ENCODE measurements at regions not wholly inside any gene's neighbourhood (a gene's known extent, or its start where the extent isn't known, plus 50 kb on each side); places are given as distances from the start of the nearest gene placed in this dataset.

- H3K79me2 ChIP-seq: no peaks in the 10 kb centered on the region
- H2AFZ ChIP-seq: no peak overlapping the region
- H3K9ac ChIP-seq: no peak overlapping the region
- no peak overlapping the region for H3K27ac ChIP-seq
- H3K4me3 ChIP-seq (ENCODE audit: low read depth, low read length): no peak overlapping the region
- no peaks in the 10 kb centered on the region for H3K36me3 ChIP-seq (ENCODE audit: control insufficient read depth, insufficient read depth, low read length)
- no peak for TF ChIP-seq CTCF (IDR thresholded peaks at IDR 0.05)
- H3K4me1 ChIP-seq: no peaks in the 10 kb centered on the region
- H3K27me3 ChIP-seq (ENCODE audit: control insufficient read depth, insufficient read depth, low read length): no peaks in the 10 kb centered on the region
- H3K4me2 ChIP-seq (ENCODE audit: low read length): no peak overlapping the region
- no peaks in the 10 kb centered on the region for H3K9me3 ChIP-seq (ENCODE audit: control insufficient read depth, low read length)
These were observed 103.4 kb upstream of the MYCN start for GRCh38 chr2:15836689-15837610.

- Histone ChIP-seq H3K4me2 (ENCODE audit: low read length) (no peak overlapping the region), H3K9me3 (ENCODE audit: control insufficient read depth, low read length) (no peaks in the 10 kb centered on the region), H3K27me3 (ENCODE audit: control insufficient read depth, insufficient read depth, low read length) (no peaks in the 10 kb centered on the region), H3K4me3 (ENCODE audit: low read depth, low read length) (no peak overlapping the region), H3K27ac (no peak overlapping the region), H3K36me3 (ENCODE audit: control insufficient read depth, insufficient read depth, low read length) (no peaks in the 10 kb centered on the region), H3K79me2 (no peaks in the 10 kb centered on the region), H3K9ac (no peak overlapping the region), H3K4me1 (no peaks in the 10 kb centered on the region), H2AFZ (no peak overlapping the region)
- no peak for TF ChIP-seq CTCF (IDR thresholded peaks at IDR 0.05)
These were observed 101.8 kb upstream of the MYCN start for GRCh38 chr2:15838481-15839090.

GRCh38 chr2:15839426-15840124 lies 100.8 kb upstream of the MYCN start:
- Histone ChIP-seq H3K27ac (no peak overlapping the region), H3K79me2 (no peaks in the 10 kb centered on the region), H3K9me3 (ENCODE audit: control insufficient read depth, low read length) (no peaks in the 10 kb centered on the region), H3K9ac (no peak overlapping the region), H3K4me1 (no peaks in the 10 kb centered on the region), H3K4me3 (ENCODE audit: low read depth, low read length) (no peak overlapping the region), H3K36me3 (ENCODE audit: control insufficient read depth, insufficient read depth, low read length) (no peaks in the 10 kb centered on the region), H3K27me3 (ENCODE audit: control insufficient read depth, insufficient read depth, low read length) (no peaks in the 10 kb centered on the region), H2AFZ (no peak overlapping the region), H3K4me2 (ENCODE audit: low read length) (no peak overlapping the region)
- TF ChIP-seq CTCF (IDR thresholded peaks at IDR 0.05): no peak

- no peak overlapping the region for H3K9ac ChIP-seq
- H3K36me3 ChIP-seq (ENCODE audit: control insufficient read depth, insufficient read depth, low read length): no peaks in the 10 kb centered on the region
- H3K27me3 ChIP-seq (ENCODE audit: control insufficient read depth, insufficient read depth, low read length): no peaks in the 10 kb centered on the region
- no peak overlapping the region for H3K4me3 ChIP-seq (ENCODE audit: low read depth, low read length)
- no peaks in the 10 kb centered on the region for H3K9me3 ChIP-seq (ENCODE audit: control insufficient read depth, low read length)
- H2AFZ ChIP-seq: no peak overlapping the region
- H3K4me2 ChIP-seq (ENCODE audit: low read length): no peak overlapping the region
- H3K79me2 ChIP-seq: no peaks in the 10 kb centered on the region
- H3K4me1 ChIP-seq: no peaks in the 10 kb centered on the region
- TF ChIP-seq CTCF (IDR thresholded peaks at IDR 0.05): no peak
- no peak overlapping the region for H3K27ac ChIP-seq
These were observed 100.2 kb upstream of the MYCN start for GRCh38 chr2:15840148-15840547.
